Keratinocyte (primary cell): ENCODE measurements at regions not wholly inside any gene's neighbourhood (a gene's known extent, or its start where the extent isn't known, plus 50 kb on each side); places are given as distances from the start of the nearest gene placed in this dataset.

Experiments used
- DNase-seq: peaks from one replicate; pipeline ENCODE4 v3.0.0-alpha.2; 2011; ENCODE audit warnings: low read depth, missing footprints, low spot score
- FAIRE-seq: peaks from 2 replicates; lab custom pipeline; 2011; peaks lifted over from hg19 to GRCh38; lab: Jason Lieb, UNC
- H2AFZ ChIP-seq: 2 replicates; pipeline ENCODE4 v1.6.0; 2012; ENCODE audit warnings: low read length, control low read depth, inconsistent platforms; ENCODE audit not compliant: control insufficient read depth
- H3K27ac ChIP-seq: 2 replicates; pipeline ENCODE4 v1.5.1; 2011; ENCODE audit warnings: low read length; ENCODE audit not compliant: control insufficient read depth, insufficient read depth
- H3K27me3 ChIP-seq: 3 replicates; pipeline ENCODE4 v1.6.0; 2011; ENCODE audit warnings: low read length; ENCODE audit not compliant: control insufficient read depth, insufficient read depth; ENCODE audit errors: extremely low read depth
- H3K36me3 ChIP-seq, 2 experiments: 2 replicates in 1 of 2; 3 replicates in 1 of 2; pipeline ENCODE4 v1.5.1; 2011; ENCODE audit warnings: low read length in 2 of 2, mild to moderate bottlenecking in 1 of 2; ENCODE audit not compliant: control insufficient read depth in 2 of 2, insufficient read depth in 2 of 2; ENCODE audit errors: extremely low read depth in 1 of 2
- H3K4me1 ChIP-seq: 3 replicates; pipeline ENCODE4 v1.5.1; 2011; ENCODE audit warnings: low read length; ENCODE audit not compliant: control insufficient read depth, insufficient read depth; ENCODE audit errors: extremely low read depth
- H3K4me2 ChIP-seq: 3 replicates; pipeline ENCODE4 v1.6.0; 2011; ENCODE audit warnings: low read depth, low read length; ENCODE audit not compliant: control insufficient read depth, insufficient read depth; ENCODE audit errors: extremely low read depth
- H3K4me3 ChIP-seq, 3 experiments: fragments of 200-600 bp in 1 of 3; sonication (generic) in 1 of 3; 2 replicates in 2 of 3; 3 replicates in 1 of 3; pipeline ENCODE4 v1.5.1; 2011 to 2016; ENCODE audit warnings: low read length in 3 of 3, mild to moderate bottlenecking in 3 of 3, control low read depth in 2 of 3, inconsistent platforms in 1 of 3, low read depth in 1 of 3, mixed read lengths in 1 of 3, mixed run types in 1 of 3, moderate library complexity in 1 of 3; ENCODE audit not compliant: control insufficient read depth in 2 of 3, insufficient read depth in 2 of 3; ENCODE audit errors: extremely low read depth in 1 of 3
- H3K79me2 ChIP-seq: 2 replicates; pipeline ENCODE4 v1.6.0; 2012; ENCODE audit warnings: low read length; ENCODE audit not compliant: control insufficient read depth, insufficient read depth
- H3K9ac ChIP-seq: 3 replicates; pipeline ENCODE4 v1.6.0; 2011; ENCODE audit warnings: low read length; ENCODE audit not compliant: control insufficient read depth, insufficient read depth; ENCODE audit errors: extremely low read depth
- H3K9me1 ChIP-seq: 3 replicates; pipeline ENCODE4 v1.6.0; 2011; ENCODE audit warnings: low read length; ENCODE audit not compliant: control insufficient read depth, insufficient read depth; ENCODE audit errors: extremely low read depth
- H3K9me3 ChIP-seq: 2 replicates; pipeline ENCODE4 v1.5.1; 2012; ENCODE audit warnings: low read depth, low read length; ENCODE audit not compliant: control insufficient read depth
- H4K20me1 ChIP-seq: 3 replicates; pipeline ENCODE4 v1.6.0; 2011; ENCODE audit warnings: low read length; ENCODE audit not compliant: control insufficient read depth, insufficient read depth; ENCODE audit errors: extremely low read depth
- CTCF ChIP-seq, 3 experiments: IDR thresholded peaks in 1 of 3; conservative IDR thresholded peaks in 1 of 3; optimal IDR thresholded peaks in 1 of 3; 2 replicates in 2 of 3; 3 replicates in 1 of 3; pipeline versions ENCODE3 to v1.5.1; 2011; ENCODE audit warnings: low read length in 3 of 3, mild to moderate bottlenecking in 3 of 3, moderate library complexity in 2 of 3, control low read depth in 1 of 3, inconsistent platforms in 1 of 3; ENCODE audit not compliant: insufficient read depth in 2 of 3; ENCODE audit errors: extremely low read depth in 1 of 3
- EZH2 ChIP-seq: IDR thresholded peaks from one replicate; pipeline ENCODE4 v1.6.1; 2012; ENCODE audit warnings: inconsistent platforms, mild to moderate bottlenecking, low read length, moderate library complexity
- dilution Hi-C: fragments of 300-500 bp; cut with MboI; formaldehyde crosslinking; loops from one replicate; pipeline ENCODE4 v1.7.0; 2020; ENCODE audit warnings: low sequenced_read_pairs; ENCODE audit not compliant: extremely low pct_ligation_motif_present

DNA sequence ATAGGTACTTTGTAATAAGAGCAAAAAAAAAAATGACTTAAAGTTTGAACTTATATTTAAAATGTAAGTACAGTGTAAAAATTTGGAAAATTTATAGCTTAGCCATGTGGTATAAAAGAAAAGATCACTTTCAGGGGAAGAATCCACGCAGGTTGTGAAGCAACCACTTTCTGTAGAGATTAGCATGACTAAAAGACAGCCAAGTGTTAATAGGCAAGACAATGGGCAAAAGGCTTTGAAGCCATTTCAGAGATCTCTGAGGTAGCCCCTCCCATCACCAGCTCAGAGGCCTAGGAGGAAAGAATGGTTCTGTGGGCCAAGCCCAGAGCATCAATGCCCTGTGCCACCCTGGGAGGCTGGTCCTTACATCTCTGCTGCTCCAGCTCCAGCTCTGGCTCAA, 346.3 kb upstream of the CHD1 start:
- no peaks in the 10 kb centered on the region for H3K27me3 ChIP-seq
- H3K79me2 ChIP-seq = no peaks in the 10 kb centered on the region
- no peaks in the 10 kb centered on the region for H3K9me1 ChIP-seq
- no peaks in the 10 kb centered on the region for H4K20me1 ChIP-seq
- no peaks in the 10 kb centered on the region for H3K4me1 ChIP-seq
- dilution Hi-C loops = no loop called here
- no peak overlapping the region for H3K4me3 ChIP-seq
- H3K4me2 ChIP-seq = no peak overlapping the region
- no peaks in the 10 kb centered on the region for H3K9me3 ChIP-seq
- H3K27ac ChIP-seq = no peak overlapping the region
- H2AFZ ChIP-seq = no peak overlapping the region
- FAIRE-seq (no peak), DNase-seq (no peak)
- H3K36me3 ChIP-seq = no peaks in the 10 kb centered on the region
- no peak overlapping the region for H3K9ac ChIP-seq
- TF ChIP-seq CTCF (optimal IDR thresholded peaks at IDR 0.05 in 1 of 3, IDR thresholded peaks at IDR 0.05 in 1 of 3, conservative IDR thresholded peaks at IDR 0.05 in 1 of 3; ENCODE audit: extremely low read depth in 1 of 3, insufficient read depth in 2 of 3, low read length in 3 of 3) (no peak), EZH2 (no peak)

- TF ChIP-seq CTCF (optimal IDR thresholded peaks at IDR 0.05 in 1 of 3, IDR thresholded peaks at IDR 0.05 in 1 of 3, conservative IDR thresholded peaks at IDR 0.05 in 1 of 3; ENCODE audit: extremely low read depth in 1 of 3, insufficient read depth in 2 of 3, low read length in 3 of 3) (no peak), EZH2 (no peak)
- Histone ChIP-seq H3K4me2 (no peak overlapping the region), H4K20me1 (no peaks in the 10 kb centered on the region), H3K79me2 (no peaks in the 10 kb centered on the region), H3K4me1 (no peaks in the 10 kb centered on the region), H3K9me1 (no peaks in the 10 kb centered on the region), H3K9ac (no peak overlapping the region), H3K9me3 (no peaks in the 10 kb centered on the region), H3K36me3 (no peaks in the 10 kb centered on the region), H3K27ac (no peak overlapping the region), H3K27me3 (no peaks in the 10 kb centered on the region), H3K4me3 (no peak overlapping the region), H2AFZ (no peak overlapping the region)
- no peak for DNase-seq
- dilution Hi-C loops = loop anchor here (25.0 kb wide), 1 partner anchor 110 kb away; no protein-coding TSS in a partner anchor
- FAIRE-seq = no peak
Measured at GRCh38 chr5:99272576-99272975, 343.8 kb upstream of the CHD1 start.
